ENCODE measurements at regions not wholly inside any gene's neighbourhood (a gene's known extent, or its start where the extent isn't known, plus 50 kb on each side); places are given as distances from the start of the nearest gene placed in this dataset.

DNA sequence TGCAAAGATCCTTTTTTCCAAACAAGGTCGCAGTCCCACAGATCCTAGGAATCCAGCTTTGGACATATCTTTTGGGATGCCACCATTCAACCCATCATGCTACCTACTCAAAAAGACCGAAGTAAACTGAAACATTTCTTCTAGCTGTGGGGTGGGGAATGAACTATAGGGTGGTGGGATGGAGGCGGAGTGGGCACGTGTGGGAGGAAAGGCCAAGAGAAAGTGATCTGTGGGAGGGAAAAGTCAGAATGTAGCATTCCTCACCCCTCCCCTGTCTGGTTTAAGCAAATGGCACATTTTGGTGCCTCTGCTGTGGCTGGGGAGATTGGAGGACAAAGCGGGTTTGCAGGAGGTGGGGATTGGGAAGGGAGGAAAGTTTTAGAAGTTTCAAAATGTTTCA is 59.2 kb upstream of the IL17B start:
- Mint-ChIP-seq H3K4me1 (peaks cover 33% of the 10 kb centered on the region), H3K27ac (no peak overlapping the region), H3K27me3 (ENCODE audit: insufficient read depth, low read depth, poor library complexity) (peaks cover 10% of the 10 kb centered on the region), H3K36me3 (ENCODE audit: low read depth) (no peaks in the 10 kb centered on the region), H3K9me3 (no peaks in the 10 kb centered on the region), H3K4me3 (no peak overlapping the region)
- Histone ChIP-seq H3F3A (replicated peaks; ENCODE audit: low read depth) (no peaks in the 10 kb centered on the region), H2AFZ (peak overlapping the region; percentile 98), H3K4me2 (no peak overlapping the region), H3K27me3 (ENCODE audit: insufficient read depth) (no peaks in the 10 kb centered on the region), H4K20me1 (replicated peaks; ENCODE audit: insufficient read depth) (no peaks in the 10 kb centered on the region), H3K9me2 (ENCODE audit: insufficient read depth) (no peaks in the 10 kb centered on the region), H3K36me3 (ENCODE audit: insufficient read depth) (no peaks in the 10 kb centered on the region), H3K27ac (ENCODE audit: low read depth) (no peak overlapping the region), H3K4me3 (no peak overlapping the region), H3K4me1 (ENCODE audit: insufficient read depth) (peaks cover 14% of the 10 kb centered on the region), H3K79me2 (replicated peaks; ENCODE audit: insufficient read depth) (no peaks in the 10 kb centered on the region)
- ATAC-seq (no peak), DNase-seq (ENCODE audit: low spot score) (no peak)
- TF ChIP-seq ZNF114 (CRISPR knock-in tag; IDR thresholded peaks at IDR 0.05), result no peak
- TF ChIP-seq, protein P1, sequence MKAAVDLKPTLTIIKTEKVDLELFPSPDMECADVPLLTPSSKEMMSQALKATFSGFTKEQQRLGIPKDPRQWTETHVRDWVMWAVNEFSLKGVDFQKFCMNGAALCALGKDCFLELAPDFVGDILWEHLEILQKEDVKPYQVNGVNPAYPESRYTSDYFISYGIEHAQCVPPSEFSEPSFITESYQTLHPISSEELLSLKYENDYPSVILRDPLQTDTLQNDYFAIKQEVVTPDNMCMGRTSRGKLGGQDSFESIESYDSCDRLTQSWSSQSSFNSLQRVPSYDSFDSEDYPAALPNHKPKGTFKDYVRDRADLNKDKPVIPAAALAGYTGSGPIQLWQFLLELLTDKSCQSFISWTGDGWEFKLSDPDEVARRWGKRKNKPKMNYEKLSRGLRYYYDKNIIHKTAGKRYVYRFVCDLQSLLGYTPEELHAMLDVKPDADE (IDR thresholded peaks at IDR 0.05), result no peak
- no peak for TF ChIP-seq STAT1 (IDR thresholded peaks at IDR 0.05; ENCODE audit: unreplicated experiment)
- no peak for TF ChIP-seq POLR2AphosphoS5 (IDR thresholded peaks at IDR 0.05; ENCODE audit: low read depth)
- TF ChIP-seq CREB1 (CRISPR knock-in tag; IDR thresholded peaks at IDR 0.05; ENCODE audit: low read depth), result no peak
- TF ChIP-seq EZH2phosphoT487 (IDR thresholded peaks at IDR 0.05; ENCODE audit: unreplicated experiment), result no peak

DNA sequence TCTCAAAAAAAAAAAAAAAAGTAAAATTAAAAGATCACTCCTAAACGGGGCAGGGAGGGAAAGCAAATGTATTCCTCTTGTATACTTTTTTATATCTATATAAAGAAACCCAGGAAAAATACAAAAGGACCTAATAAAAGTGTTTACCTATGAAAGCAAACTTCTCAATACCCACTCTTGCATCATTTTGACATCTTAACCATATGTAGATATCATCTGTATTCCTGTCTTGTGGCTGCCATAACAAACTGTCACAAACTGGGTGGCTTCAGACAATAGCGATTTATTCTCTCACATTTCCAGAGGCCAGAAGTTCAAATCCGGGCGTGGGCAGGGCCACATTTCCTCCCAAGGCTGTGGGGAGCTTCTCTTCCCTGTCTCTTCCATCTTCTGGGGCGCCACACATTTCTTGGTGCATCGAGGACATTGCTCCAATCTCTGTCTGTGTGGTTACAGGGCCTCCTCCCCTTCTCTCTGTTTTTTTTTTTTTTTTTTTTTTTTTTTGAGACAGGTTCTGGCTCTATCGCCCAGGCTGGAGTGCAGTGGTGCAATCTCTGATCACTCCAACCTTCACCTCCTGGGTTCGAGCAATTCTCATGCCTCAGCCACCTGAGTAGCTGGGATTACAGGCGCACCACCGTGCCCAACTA is 58.4 kb upstream of the IL17B start:
- DNase-seq (ENCODE audit: low spot score), result no peak
- H3K27me3 ChIP-seq (ENCODE audit: insufficient read depth), result no peaks in the 10 kb centered on the region
- no peak overlapping the region for H2AFZ ChIP-seq
- H3K27ac ChIP-seq (ENCODE audit: low read depth), result no peak overlapping the region
- no peaks in the 10 kb centered on the region for H3K9me2 ChIP-seq (ENCODE audit: insufficient read depth)
- Mint-ChIP-seq H3K36me3 (ENCODE audit: low read depth) (no peaks in the 10 kb centered on the region), H3K27ac (no peak overlapping the region), H3K27me3 (ENCODE audit: insufficient read depth, low read depth, poor library complexity) (peaks cover 10% of the 10 kb centered on the region), H3K9me3 (no peaks in the 10 kb centered on the region), H3K4me1 (peaks cover 29% of the 10 kb centered on the region), H3K4me3 (no peak overlapping the region)
- H3F3A ChIP-seq (replicated peaks; ENCODE audit: low read depth), result no peaks in the 10 kb centered on the region
- H4K20me1 ChIP-seq (replicated peaks; ENCODE audit: insufficient read depth), result no peaks in the 10 kb centered on the region
- ATAC-seq, result no peak
- H3K4me2 ChIP-seq, result no peak overlapping the region
- H3K36me3 ChIP-seq (ENCODE audit: insufficient read depth), result no peaks in the 10 kb centered on the region
- H3K79me2 ChIP-seq (replicated peaks; ENCODE audit: insufficient read depth), result no peaks in the 10 kb centered on the region
- H3K4me3 ChIP-seq, result no peak overlapping the region
- no peak for TF ChIP-seq EZH2 (IDR thresholded peaks at IDR 0.05; ENCODE audit: low read depth, unreplicated experiment)
- no peak for TF ChIP-seq ZNF331 (CRISPR knock-in tag; IDR thresholded peaks at IDR 0.05; ENCODE audit: low read depth)
- TF ChIP-seq EZH2phosphoT487 (IDR thresholded peaks at IDR 0.05; ENCODE audit: unreplicated experiment), result no peak
- H3K4me1 ChIP-seq (ENCODE audit: insufficient read depth), result peaks cover 11% of the 10 kb centered on the region

DNA sequence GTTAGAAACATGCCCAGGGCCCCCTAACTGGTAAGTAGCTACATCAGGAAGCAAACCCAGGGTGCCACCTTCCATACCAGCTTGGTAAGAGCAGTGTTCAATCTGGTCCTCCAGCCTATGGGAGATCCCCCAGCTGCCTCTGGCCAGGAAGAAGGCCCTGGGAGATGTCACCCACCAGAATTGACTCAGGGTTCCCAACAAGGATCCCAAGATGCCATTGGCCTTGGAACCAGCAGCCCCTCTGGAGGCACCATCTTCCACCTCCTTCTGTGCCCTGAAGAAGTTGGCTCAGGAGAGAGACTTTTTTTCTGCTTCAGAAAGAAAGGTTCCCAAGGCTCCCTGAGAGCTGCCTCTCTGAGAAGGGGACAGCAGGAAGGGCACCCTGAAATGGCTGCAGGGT is 56.6 kb upstream of the IL17B start:
- Mint-ChIP-seq H3K4me1 (peaks cover 26% of the 10 kb centered on the region), H3K27ac (no peak overlapping the region), H3K36me3 (ENCODE audit: low read depth) (no peaks in the 10 kb centered on the region), H3K27me3 (ENCODE audit: insufficient read depth, low read depth, poor library complexity) (peaks cover 10% of the 10 kb centered on the region), H3K4me3 (no peak overlapping the region), H3K9me3 (no peaks in the 10 kb centered on the region)
- Histone ChIP-seq H3K9me2 (ENCODE audit: insufficient read depth) (no peaks in the 10 kb centered on the region), H3K27me3 (ENCODE audit: insufficient read depth) (no peaks in the 10 kb centered on the region), H3K36me3 (ENCODE audit: insufficient read depth) (no peaks in the 10 kb centered on the region), H3F3A (replicated peaks; ENCODE audit: low read depth) (0 out of 2 replicates have a peak, but pooled peaks cover 3% of the 10 kb centered on the region), H2AFZ (0 out of 2 replicates have a peak overlapping the region, but pooled peaks have one; percentile 14), H3K4me2 (no peak overlapping the region), H3K27ac (ENCODE audit: low read depth) (no peak overlapping the region), H3K4me1 (ENCODE audit: insufficient read depth) (peaks cover 11% of the 10 kb centered on the region), H3K79me2 (replicated peaks; ENCODE audit: insufficient read depth) (no peaks in the 10 kb centered on the region), H4K20me1 (replicated peaks; ENCODE audit: insufficient read depth) (no peaks in the 10 kb centered on the region), H3K4me3 (no peak overlapping the region)
- DNase-seq (ENCODE audit: low spot score), result no peak
- no peak for ATAC-seq
- TF ChIP-seq, protein P2, sequence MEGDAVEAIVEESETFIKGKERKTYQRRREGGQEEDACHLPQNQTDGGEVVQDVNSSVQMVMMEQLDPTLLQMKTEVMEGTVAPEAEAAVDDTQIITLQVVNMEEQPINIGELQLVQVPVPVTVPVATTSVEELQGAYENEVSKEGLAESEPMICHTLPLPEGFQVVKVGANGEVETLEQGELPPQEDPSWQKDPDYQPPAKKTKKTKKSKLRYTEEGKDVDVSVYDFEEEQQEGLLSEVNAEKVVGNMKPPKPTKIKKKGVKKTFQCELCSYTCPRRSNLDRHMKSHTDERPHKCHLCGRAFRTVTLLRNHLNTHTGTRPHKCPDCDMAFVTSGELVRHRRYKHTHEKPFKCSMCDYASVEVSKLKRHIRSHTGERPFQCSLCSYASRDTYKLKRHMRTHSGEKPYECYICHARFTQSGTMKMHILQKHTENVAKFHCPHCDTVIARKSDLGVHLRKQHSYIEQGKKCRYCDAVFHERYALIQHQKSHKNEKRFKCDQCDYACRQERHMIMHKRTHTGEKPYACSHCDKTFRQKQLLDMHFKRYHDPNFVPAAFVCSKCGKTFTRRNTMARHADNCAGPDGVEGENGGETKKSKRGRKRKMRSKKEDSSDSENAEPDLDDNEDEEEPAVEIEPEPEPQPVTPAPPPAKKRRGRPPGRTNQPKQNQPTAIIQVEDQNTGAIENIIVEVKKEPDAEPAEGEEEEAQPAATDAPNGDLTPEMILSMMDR (conservative IDR thresholded peaks at IDR 0.05; ENCODE audit: low read depth in 2 of 2), result no peak
